ENCODE measurements at regions not wholly inside any gene's neighbourhood (a gene's known extent, or its start where the extent isn't known, plus 50 kb on each side); places are given as distances from the start of the nearest gene placed in this dataset.

DNA sequence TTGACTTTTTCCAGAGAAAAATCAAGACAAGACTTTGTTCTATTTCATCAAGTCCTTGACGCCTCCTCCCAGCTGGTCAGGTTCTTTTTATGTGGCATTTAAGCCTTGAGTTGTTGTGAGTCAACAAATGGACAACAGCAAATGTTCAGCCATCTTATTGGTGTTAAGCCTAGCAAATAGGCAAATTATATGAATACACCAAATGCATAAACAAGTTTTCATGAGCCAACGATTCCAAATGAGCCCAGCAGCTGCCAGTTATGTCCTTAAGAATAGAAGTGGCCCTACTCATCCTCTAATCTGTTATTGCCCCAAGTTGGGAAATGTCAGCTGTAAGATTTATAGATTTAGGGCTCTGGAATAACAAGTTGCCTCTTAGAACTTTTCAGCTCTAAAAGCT is 312.0 kb downstream of the SOX4 start:
- H4K20me1 ChIP-seq (ENCODE audit: insufficient read depth, low read length), result no peaks in the 10 kb centered on the region
- no peaks in the 10 kb centered on the region for H3K79me2 ChIP-seq (ENCODE audit: insufficient read depth, low read depth, low read length)
- H3K9me2 ChIP-seq (ENCODE audit: insufficient read depth, low read length), result no peaks in the 10 kb centered on the region
- BruUV-seq (replicated peaks), result no TSS peak
- CTCF ChIA-PET (ENCODE audit: unreplicated experiment), result no interaction called here
- DNase-seq (ENCODE audit: low spot score), result no peak
- H3K9me3 ChIP-seq (ENCODE audit: low read length), result no peaks in the 10 kb centered on the region
- POLR2A ChIA-PET, result interaction anchor here (1.7 kb wide), 1 partner anchor 10 kb away, joined by 3 read pairs; no protein-coding TSS in a partner anchor
- no peak overlapping the region for H3K27ac ChIP-seq (ENCODE audit: low read depth, low read length, poor library complexity, severe bottlenecking)
- no peak for TF ChIP-seq EZH2phosphoT487 (IDR thresholded peaks at IDR 0.05; ENCODE audit: borderline replicate concordance, low read depth, low read length)
- TF ChIP-seq, protein P1, sequence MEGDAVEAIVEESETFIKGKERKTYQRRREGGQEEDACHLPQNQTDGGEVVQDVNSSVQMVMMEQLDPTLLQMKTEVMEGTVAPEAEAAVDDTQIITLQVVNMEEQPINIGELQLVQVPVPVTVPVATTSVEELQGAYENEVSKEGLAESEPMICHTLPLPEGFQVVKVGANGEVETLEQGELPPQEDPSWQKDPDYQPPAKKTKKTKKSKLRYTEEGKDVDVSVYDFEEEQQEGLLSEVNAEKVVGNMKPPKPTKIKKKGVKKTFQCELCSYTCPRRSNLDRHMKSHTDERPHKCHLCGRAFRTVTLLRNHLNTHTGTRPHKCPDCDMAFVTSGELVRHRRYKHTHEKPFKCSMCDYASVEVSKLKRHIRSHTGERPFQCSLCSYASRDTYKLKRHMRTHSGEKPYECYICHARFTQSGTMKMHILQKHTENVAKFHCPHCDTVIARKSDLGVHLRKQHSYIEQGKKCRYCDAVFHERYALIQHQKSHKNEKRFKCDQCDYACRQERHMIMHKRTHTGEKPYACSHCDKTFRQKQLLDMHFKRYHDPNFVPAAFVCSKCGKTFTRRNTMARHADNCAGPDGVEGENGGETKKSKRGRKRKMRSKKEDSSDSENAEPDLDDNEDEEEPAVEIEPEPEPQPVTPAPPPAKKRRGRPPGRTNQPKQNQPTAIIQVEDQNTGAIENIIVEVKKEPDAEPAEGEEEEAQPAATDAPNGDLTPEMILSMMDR (conservative IDR thresholded peaks at IDR 0.05; ENCODE audit: low read length), result no peak
- H3K4me2 ChIP-seq (ENCODE audit: low read length), result no peak overlapping the region
- H3K4me1 ChIP-seq (ENCODE audit: insufficient read depth, low read length, poor library complexity, severe bottlenecking), result no peaks in the 10 kb centered on the region
- intact Hi-C loops (cut with micrococcal nuclease; ENCODE audit: unreplicated experiment), result no loop called here
- no peaks in the 10 kb centered on the region for H3K36me3 ChIP-seq (ENCODE audit: insufficient read depth, low read length)
- H3K4me3 ChIP-seq (ENCODE audit: low read depth, low read length, poor library complexity, severe bottlenecking), result no peak overlapping the region
- no peak overlapping the region for H2AFZ ChIP-seq (ENCODE audit: low read length)

DNA sequence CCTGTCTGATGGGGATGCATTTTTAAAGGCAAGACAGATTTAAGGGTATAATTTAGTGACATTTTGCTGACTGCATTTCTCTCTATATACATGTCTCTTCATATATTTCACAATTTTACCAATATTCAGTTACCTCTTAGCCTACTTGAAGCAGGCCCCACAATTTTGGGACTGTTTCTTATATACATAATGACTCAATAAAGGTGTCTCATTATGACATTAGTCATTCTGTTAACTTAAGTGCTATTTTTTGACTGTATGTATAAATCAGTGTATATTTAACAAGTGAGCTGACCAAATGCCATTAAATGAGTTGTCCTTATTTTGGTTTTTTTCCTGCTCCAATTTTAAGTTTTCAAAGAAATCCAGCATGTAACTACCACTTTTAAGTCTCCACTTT is 313.3 kb downstream of the SOX4 start:
- Histone ChIP-seq H3K4me3 (ENCODE audit: low read depth, low read length, poor library complexity, severe bottlenecking) (no peak overlapping the region), H3K9me3 (ENCODE audit: low read length) (no peaks in the 10 kb centered on the region), H3K9me2 (ENCODE audit: insufficient read depth, low read length) (no peaks in the 10 kb centered on the region), H3K4me1 (ENCODE audit: insufficient read depth, low read length, poor library complexity, severe bottlenecking) (no peaks in the 10 kb centered on the region), H3K36me3 (ENCODE audit: insufficient read depth, low read length) (no peaks in the 10 kb centered on the region), H2AFZ (ENCODE audit: low read length) (no peak overlapping the region), H4K20me1 (ENCODE audit: insufficient read depth, low read length) (no peaks in the 10 kb centered on the region), H3K27ac (ENCODE audit: low read depth, low read length, poor library complexity, severe bottlenecking) (no peak overlapping the region), H3K79me2 (ENCODE audit: insufficient read depth, low read depth, low read length) (no peaks in the 10 kb centered on the region), H3K4me2 (ENCODE audit: low read length) (no peak overlapping the region)
- POLR2A ChIA-PET, result interaction anchor here (0.7 kb wide), 1 partner anchor 13 kb away, joined by 6 read pairs; no protein-coding TSS in a partner anchor
- BruUV-seq (replicated peaks), result no TSS peak
- CTCF ChIA-PET (ENCODE audit: unreplicated experiment), result no interaction called here
- TF ChIP-seq EZH2phosphoT487 (IDR thresholded peaks at IDR 0.05; ENCODE audit: borderline replicate concordance, low read depth, low read length), result no peak
- TF ChIP-seq, protein P1 (conservative IDR thresholded peaks at IDR 0.05; ENCODE audit: low read length), result no peak
- DNase-seq (ENCODE audit: low spot score), result no peak
- intact Hi-C loops (cut with micrococcal nuclease; ENCODE audit: unreplicated experiment), result no loop called here

DNA sequence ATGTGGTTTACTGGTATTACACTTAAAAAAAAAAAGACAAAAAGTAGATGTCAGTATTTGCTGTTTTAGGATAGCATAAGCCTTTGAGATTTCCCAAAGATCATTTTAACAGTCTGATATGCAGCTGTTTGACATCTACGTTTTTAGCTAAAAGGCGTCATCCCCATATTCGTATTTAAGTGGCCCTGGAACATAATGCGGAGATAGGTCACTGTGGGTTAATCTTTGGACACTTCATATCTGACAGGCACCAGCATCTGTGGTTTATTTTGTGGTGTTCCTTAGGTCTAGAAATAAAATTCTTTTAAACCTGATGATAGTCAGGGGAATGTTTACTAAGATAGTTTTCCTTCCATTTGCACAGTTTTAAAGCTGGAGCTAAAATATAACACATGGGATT is 313.7 kb downstream of the SOX4 start:
- no peak for DNase-seq (ENCODE audit: low spot score)
- intact Hi-C loops (cut with micrococcal nuclease; ENCODE audit: unreplicated experiment), result no loop called here
- TF ChIP-seq, protein P1 (conservative IDR thresholded peaks at IDR 0.05; ENCODE audit: low read length), result no peak
- no peak for TF ChIP-seq EZH2phosphoT487 (IDR thresholded peaks at IDR 0.05; ENCODE audit: borderline replicate concordance, low read depth, low read length)

More for the DNA sequence above, 313.7 kb downstream of the SOX4 start:
- H3K36me3 ChIP-seq (ENCODE audit: insufficient read depth, low read length), result no peaks in the 10 kb centered on the region
- no peaks in the 10 kb centered on the region for H3K9me3 ChIP-seq (ENCODE audit: low read length)
- H3K4me3 ChIP-seq (ENCODE audit: low read depth, low read length, poor library complexity, severe bottlenecking), result no peak overlapping the region
- H4K20me1 ChIP-seq (ENCODE audit: insufficient read depth, low read length), result no peaks in the 10 kb centered on the region
- no peak overlapping the region for H3K27ac ChIP-seq (ENCODE audit: low read depth, low read length, poor library complexity, severe bottlenecking)
- no peaks in the 10 kb centered on the region for H3K4me1 ChIP-seq (ENCODE audit: insufficient read depth, low read length, poor library complexity, severe bottlenecking)
- no peaks in the 10 kb centered on the region for H3K9me2 ChIP-seq (ENCODE audit: insufficient read depth, low read length)
- H2AFZ ChIP-seq (ENCODE audit: low read length), result no peak overlapping the region
- H3K79me2 ChIP-seq (ENCODE audit: insufficient read depth, low read depth, low read length), result no peaks in the 10 kb centered on the region
- ChIA-PET POLR2A (interaction anchor here (0.6 to 0.7 kb wide), 3 partner anchors 13 to 316 kb away, joined by 3 to 6 read pairs (median 3); partner anchors contain the start of gene SOX4), CTCF (ENCODE audit: unreplicated experiment) (no interaction called here)
- no peak overlapping the region for H3K4me2 ChIP-seq (ENCODE audit: low read length)
- no TSS peak for BruUV-seq (replicated peaks)
